ENCODE measurements at regions not wholly inside any gene's neighbourhood (a gene's known extent, or its start where the extent isn't known, plus 50 kb on each side); places are given as distances from the start of the nearest gene placed in this dataset.
A peak's percentile ranks its signal among the peaks of the same experiment; 100 is the strongest.

DNA sequence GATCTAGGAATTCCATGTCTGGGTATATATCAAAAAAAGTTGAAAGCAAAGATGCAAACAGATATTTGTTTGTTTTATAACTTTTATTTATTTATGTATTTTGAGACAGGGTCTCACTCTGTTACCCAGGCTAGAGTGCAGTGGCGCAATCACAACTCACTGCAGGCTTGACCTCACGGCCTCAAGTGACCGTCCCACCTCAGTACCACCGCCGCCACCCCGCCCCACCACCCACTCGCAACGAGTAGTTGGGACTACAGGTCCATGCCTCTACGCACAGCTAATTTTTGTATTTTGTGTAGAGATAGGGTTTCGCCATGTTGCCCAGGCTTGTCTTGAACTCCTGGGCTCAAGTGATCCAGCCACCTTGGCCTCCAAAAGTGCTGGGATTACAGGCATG, 66.5 kb upstream of the KTN1 start:
- Mint-ChIP-seq H3K4me1 (peaks cover 12% of the 10 kb centered on the region), H3K36me3 (ENCODE audit: low read depth) (no peaks in the 10 kb centered on the region), H3K9me3 (peaks cover 6% of the 10 kb centered on the region), H3K4me3 (no peak overlapping the region), H3K27me3 (ENCODE audit: low read depth) (no peaks in the 10 kb centered on the region), H3K27ac (no peak overlapping the region)
- TF ChIP-seq, protein P1, sequence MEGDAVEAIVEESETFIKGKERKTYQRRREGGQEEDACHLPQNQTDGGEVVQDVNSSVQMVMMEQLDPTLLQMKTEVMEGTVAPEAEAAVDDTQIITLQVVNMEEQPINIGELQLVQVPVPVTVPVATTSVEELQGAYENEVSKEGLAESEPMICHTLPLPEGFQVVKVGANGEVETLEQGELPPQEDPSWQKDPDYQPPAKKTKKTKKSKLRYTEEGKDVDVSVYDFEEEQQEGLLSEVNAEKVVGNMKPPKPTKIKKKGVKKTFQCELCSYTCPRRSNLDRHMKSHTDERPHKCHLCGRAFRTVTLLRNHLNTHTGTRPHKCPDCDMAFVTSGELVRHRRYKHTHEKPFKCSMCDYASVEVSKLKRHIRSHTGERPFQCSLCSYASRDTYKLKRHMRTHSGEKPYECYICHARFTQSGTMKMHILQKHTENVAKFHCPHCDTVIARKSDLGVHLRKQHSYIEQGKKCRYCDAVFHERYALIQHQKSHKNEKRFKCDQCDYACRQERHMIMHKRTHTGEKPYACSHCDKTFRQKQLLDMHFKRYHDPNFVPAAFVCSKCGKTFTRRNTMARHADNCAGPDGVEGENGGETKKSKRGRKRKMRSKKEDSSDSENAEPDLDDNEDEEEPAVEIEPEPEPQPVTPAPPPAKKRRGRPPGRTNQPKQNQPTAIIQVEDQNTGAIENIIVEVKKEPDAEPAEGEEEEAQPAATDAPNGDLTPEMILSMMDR (IDR thresholded peaks at IDR 0.05; ENCODE audit: unreplicated experiment in 3 of 3), result no peak

DNA sequence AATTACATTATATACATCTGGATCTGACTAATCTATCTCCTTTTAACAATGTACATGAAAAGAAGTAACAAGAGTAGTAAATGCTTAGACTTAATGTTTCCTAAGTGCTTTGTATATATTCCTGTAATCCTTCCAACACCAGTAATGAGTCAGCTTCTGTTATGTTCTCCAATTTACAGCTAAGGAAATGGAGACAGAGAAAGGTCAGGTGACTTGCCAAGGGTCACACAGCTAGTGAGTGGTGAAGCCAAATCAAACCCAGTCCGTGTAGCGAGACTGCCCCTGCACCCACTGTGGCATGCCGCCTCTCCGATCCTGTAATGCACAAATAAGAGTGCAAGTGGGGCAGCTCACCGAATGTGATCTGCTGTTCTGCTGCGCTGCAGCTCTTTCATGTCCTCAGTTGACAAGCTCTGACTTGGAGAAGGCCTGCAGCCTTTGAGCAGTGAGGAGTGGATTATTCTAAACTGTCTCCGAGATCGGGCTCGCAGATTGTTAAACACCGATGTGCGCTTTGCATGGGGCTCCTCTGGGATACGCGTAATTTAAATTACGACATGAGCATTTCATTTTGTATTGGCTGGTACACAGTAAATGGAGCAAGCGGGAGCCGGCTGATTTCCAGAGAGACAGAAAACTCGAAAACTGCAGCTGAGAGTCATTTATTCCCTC, 65.1 kb upstream of the KTN1 start:
- Mint-ChIP-seq H3K4me3 (no peak overlapping the region), H3K27me3 (ENCODE audit: low read depth) (no peaks in the 10 kb centered on the region), H3K4me1 (peaks cover 12% of the 10 kb centered on the region), H3K27ac (peak overlapping the region; percentile 20 to 88 (median 71)), H3K36me3 (ENCODE audit: low read depth) (no peaks in the 10 kb centered on the region), H3K9me3 (peaks cover 6% of the 10 kb centered on the region)
- TF ChIP-seq, protein P1 (IDR thresholded peaks at IDR 0.05; ENCODE audit: unreplicated experiment in 3 of 3), result no peak

DNA sequence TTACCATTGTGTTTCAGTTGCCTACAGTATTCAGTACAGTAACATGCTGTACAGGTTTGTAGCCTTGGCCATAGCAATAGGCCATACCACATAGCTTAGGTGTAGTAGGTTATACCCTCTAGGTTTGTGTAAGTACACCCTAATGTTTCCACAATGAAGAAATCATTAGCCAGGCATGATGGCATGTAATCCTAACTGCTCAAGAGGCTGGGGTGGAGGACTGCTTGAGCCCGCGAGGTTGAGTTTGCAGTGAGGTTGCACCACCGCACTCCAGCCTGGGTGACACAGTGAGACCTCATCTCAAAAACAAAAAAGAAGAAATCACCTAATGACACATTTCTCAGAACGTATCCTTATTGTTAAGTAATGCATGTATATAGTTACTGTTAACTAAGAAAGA, 63.2 kb upstream of the KTN1 start:
- H3K4me3 Mint-ChIP-seq, result no peak overlapping the region
- TF ChIP-seq, protein P1 (IDR thresholded peaks at IDR 0.05; ENCODE audit: unreplicated experiment in 3 of 3), result no peak
- H3K4me1 Mint-ChIP-seq, result peaks cover 12% of the 10 kb centered on the region
- no peak overlapping the region for H3K27ac Mint-ChIP-seq
- no peaks in the 10 kb centered on the region for H3K36me3 Mint-ChIP-seq (ENCODE audit: low read depth)
- no peaks in the 10 kb centered on the region for H3K27me3 Mint-ChIP-seq (ENCODE audit: low read depth)
- H3K9me3 Mint-ChIP-seq, result peaks cover 10% of the 10 kb centered on the region

DNA sequence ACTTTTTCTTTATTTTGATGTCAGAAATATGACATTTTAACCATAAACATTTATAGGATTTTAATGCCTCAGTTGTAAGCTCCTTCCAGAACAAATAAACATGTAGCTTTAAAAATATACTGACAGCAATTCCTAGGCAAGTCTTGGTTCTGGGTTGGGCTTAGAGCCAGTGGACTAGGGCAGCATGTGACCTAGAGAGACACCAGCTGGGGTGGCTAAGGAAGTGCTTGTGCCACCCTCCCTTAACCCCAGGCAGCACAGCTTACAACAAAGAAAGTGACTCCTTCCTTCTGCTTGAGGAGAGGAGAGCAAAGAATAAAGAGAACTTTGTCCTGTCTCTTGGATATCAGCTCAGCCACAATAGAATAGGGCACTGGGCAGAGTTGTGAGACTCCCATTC, 61.6 kb upstream of the KTN1 start:
- Mint-ChIP-seq H3K4me1 (peaks cover 12% of the 10 kb centered on the region), H3K27me3 (ENCODE audit: low read depth) (no peaks in the 10 kb centered on the region)
- TF ChIP-seq, protein P1 (IDR thresholded peaks at IDR 0.05; ENCODE audit: unreplicated experiment in 3 of 3), result no peak

DNA sequence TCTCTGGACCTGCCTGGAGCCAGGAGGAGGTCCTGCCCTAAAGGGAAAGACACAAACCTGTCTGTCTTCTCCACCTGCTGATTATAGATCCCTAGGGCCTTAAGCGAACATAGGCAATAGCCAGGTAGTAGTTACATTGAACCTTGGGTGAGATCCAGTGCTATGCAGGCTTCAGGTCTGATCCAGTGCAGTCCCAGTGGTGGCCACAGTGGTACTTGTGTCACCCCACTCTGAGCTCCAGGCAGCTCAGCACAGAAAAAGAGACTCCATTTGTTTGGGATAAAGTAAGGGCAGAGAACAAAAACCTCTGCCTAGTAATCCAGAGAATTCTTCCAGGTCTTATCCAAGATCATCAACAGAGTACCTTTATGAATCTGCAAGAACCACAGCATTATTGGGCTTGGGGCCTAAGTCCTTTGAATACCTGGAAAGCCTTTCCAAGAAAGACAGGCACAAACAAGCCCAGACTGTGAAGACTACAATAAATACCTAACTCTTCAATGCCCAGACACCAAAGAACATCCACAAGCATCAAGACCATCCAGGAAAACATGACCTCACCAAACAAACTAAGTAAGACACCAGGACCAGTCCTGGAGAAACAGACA, 60.4 kb upstream of the KTN1 start:
- no peak overlapping the region for H3K4me3 Mint-ChIP-seq
- H3K27me3 Mint-ChIP-seq (ENCODE audit: low read depth), result no peaks in the 10 kb centered on the region
- peaks cover 7% of the 10 kb centered on the region for H3K4me1 Mint-ChIP-seq
- H3K9me3 Mint-ChIP-seq, result peaks cover 18% of the 10 kb centered on the region
- no peaks in the 10 kb centered on the region for H3K36me3 Mint-ChIP-seq (ENCODE audit: low read depth)
- H3K27ac Mint-ChIP-seq, result no peak overlapping the region
- TF ChIP-seq, protein P1 (IDR thresholded peaks at IDR 0.05; ENCODE audit: unreplicated experiment in 3 of 3), result no peak

More for the DNA sequence above, 61.6 kb upstream of the KTN1 start:
- Mint-ChIP-seq H3K27ac (no peak overlapping the region), H3K36me3 (ENCODE audit: low read depth) (no peaks in the 10 kb centered on the region), H3K9me3 (peaks cover 18% of the 10 kb centered on the region), H3K4me3 (no peak overlapping the region)

DNA sequence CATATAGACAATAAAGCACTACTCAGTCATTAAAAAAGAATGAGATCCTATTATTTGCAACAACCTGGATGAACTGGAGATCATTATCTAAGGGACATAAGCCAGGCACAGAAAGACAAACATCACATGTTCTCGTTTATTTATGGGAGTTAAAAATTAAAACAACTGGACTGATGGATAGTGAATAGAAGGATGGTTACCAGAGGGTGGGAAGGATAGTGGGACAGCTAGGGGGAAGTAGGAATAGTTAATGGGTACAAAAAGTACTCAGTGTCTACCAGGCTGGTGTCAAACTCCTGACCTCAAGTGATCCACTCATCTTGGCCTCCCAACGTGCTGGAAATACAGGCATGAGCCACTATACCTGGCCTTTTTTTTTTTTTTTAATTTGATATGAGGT, 56.7 kb upstream of the KTN1 start:
- Mint-ChIP-seq H3K4me1 (no peaks in the 10 kb centered on the region), H3K36me3 (ENCODE audit: low read depth) (no peaks in the 10 kb centered on the region), H3K27ac (no peak overlapping the region), H3K27me3 (ENCODE audit: low read depth) (no peaks in the 10 kb centered on the region), H3K9me3 (peaks cover 20% of the 10 kb centered on the region), H3K4me3 (no peak overlapping the region)
- TF ChIP-seq, protein P1 (IDR thresholded peaks at IDR 0.05; ENCODE audit: unreplicated experiment in 3 of 3), result no peak

All from nephron (organoid).